GM18858 (cell line): ENCODE measurements at regions not wholly inside any gene's neighbourhood (a gene's known extent, or its start where the extent isn't known, plus 50 kb on each side); places are given as distances from the start of the nearest gene placed in this dataset.
"Not testable (repeated sequence)": the region's sequence is repeated elsewhere in the genome, so short reads cannot be mapped to it uniquely, and the experiment has no call there.

Source experiments
- ATAC-seq: cut with Tn5 transposase; IDR thresholded peaks from one replicate; pipeline ENCODE4 v1.9.1; 2021; ENCODE audit not compliant: unreplicated experiment

DNA sequence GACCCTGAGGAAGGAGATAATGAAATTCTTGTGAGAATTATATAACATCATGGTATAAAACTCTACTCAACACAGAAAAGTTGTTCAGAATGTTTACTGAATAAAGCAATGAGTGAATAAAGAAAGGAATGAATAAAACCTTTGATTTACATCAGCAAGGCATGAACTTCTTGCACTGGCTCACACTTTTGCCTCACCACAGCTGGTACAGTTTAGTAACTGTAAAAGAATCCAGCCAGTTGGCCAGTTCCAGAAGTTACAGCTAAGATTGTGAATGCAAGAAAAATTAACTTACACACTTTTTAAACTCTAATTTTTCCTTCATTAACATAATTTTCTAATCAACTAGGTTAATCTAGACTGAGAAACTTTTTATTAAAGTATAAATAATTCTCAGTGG, 490.9 kb downstream of the NFIB start:
- ATAC-seq, result no peak

DNA sequence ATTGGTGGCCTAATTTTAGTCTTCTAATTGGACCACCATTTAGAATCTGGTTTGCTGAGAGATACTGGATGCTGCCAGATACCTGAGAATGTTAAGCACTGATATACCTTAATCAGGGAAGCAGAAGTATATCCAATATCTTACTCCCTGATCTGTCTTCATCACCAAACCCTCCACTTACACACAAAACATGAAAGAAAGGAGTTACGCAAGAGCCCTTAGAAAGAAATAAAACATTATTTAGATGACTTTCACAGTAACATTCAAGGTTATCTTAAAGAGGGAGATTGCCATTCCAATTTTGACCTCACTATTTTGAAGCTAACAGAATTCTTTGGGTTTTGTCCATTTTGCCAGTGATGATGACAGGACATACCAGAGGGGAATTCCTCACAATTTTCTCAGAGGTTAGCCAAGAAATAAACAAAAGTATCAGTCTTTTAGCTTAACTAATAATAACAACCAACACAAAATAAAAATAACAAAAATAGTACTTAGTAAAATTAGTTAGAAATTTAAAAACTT, 496.1 kb downstream of the NFIB start:
- ATAC-seq, result no peak

DNA sequence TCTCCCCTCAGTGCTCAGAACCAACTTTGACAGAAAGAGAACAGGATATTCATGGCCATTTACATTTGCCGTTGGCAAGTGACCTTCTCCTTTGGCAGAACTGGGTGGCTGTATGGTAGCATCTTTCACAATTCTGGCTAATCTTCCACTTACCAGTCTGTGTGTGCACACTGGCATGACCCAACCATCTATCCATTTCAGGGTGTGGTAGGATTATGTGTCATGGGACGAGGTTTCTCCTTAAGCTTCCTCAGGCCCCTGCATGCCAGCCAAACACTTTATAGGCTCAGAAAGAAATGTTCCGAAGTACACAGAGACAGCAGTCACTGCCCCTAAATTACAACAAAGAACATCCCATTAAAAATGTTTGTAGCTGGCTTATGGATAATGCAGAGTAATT, 497.1 kb downstream of the NFIB start:
- no peak for ATAC-seq

DNA sequence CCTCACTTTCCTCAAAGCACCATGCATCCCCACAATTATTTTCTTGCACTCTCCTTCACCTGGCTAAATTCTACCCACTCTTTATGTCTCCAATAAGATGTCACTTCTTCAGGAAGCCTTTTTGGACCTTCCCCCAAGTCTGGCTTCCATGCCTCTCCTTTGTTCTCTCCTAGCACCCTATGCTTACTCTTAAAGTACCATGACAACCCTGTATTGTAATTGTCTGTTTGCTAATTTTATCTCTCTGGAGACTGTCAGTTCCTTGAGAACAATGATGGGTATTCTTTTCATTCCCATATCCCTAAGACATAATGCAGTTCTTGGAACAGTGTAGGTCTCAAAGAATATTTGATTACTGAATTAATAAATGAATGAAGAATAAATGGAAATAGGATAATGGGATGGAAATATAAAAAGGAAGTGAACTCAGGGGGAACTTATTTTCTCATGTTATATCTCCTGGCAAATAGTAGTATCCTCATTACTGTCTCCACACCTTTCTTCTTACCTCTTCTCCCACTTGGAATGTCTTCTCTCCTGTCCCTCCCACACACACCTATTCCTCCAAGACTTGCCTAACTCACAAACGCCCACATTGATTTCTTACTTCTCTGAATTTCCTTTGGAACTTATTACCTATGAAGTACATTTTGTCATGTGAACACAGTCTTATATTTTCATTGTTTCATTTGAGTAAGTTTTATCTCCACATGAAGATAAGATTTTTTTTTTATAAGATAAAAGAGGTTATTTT, 499.1 kb downstream of the NFIB start:
- no peak for ATAC-seq

DNA sequence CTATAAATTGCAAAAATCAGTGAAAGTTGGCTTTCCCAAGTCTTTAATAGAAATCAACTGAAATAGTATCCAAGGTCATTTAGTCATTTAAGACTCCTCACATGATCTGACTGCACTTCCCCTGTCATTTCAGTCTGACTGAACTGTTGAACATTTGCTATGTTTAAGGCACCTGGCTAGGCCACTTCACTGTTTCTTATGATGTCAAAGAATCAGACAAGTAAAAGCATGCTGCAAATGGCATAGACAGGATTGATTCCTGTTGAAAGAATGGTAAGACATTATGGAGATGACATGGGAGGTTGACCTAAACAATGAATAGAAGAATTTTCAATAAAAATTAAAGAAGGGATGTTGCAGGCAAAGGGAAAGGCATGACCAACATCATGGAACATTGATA, 502.1 kb downstream of the NFIB start:
- ATAC-seq, result no peak

DNA sequence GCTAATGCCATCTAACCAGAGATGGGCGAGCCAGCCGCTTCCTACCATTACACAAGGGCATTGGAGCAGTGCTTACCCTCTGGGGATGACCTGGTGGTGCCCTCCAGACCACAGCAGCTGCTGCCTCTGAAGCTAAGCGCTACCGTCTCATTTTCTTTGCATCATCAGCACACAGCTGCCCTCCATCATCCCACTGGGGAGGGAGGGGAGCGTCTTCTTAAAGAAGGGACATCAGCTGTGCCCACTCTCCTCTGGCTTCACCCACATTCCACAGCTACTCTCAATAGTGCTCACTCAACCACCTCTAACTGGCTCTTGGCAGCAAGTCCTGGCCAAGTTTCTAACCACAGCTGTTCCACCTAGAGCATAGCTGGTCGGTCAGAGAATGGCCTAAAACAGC, 503.4 kb downstream of the NFIB start:
- ATAC-seq, result no peak

DNA sequence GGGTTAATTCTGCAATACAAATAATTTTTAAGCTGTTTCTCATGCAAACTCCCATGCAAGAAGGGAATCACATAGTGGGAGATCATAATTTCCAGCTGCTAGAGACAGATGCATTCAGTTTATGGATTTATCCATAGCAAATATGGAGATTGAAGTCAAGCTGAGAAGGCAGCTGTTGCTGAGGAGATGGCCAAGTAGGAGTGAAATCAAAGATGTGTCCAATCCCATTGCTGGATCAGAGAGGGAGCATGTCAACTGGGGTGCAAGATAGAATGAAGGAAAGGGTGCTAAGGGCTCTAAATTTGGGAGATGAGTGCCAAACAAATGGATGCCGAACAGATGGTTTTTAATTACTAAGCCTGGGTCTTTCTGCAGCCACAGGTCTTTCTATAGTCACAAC, 504.5 kb downstream of the NFIB start:
- no peak for ATAC-seq

DNA sequence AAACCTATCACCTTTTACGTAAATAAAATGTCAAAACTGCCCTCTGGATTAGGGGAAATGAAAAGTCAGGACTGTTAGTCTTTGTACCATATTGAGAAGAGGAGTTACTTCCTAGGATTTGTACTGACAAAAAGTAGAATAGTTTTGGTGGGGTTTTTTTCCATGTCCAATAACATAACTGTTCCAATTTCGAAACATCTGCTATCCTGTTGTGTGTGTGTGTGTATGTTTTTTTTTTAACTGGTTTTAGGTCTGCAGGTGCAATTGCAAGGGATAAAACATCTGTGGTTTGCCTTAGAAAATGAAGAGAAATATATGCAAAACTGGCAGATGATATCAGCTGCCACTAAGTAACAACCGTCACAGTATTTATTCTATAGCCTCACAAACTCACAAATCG, 506.8 kb downstream of the NFIB start:
- no peak for ATAC-seq

DNA sequence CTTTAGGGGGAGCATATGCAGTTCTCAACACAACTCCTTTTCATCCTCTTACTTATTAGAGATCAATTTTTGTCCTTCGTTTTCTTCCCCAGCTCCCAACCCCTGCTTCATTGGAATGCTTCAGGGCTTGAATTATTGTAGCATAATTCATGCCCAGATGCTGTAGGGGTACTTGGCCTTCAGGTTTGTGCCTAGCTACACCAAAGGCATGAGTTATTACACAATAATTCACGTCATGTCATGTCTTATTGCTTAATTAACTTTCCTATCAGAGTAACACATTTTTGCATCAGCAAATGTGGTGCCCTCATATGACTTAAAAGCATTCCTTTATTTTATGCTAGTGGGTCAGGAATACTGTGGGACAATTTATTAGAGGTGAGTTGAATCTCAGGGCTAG, 507.2 kb downstream of the NFIB start:
- ATAC-seq, result no peak

DNA sequence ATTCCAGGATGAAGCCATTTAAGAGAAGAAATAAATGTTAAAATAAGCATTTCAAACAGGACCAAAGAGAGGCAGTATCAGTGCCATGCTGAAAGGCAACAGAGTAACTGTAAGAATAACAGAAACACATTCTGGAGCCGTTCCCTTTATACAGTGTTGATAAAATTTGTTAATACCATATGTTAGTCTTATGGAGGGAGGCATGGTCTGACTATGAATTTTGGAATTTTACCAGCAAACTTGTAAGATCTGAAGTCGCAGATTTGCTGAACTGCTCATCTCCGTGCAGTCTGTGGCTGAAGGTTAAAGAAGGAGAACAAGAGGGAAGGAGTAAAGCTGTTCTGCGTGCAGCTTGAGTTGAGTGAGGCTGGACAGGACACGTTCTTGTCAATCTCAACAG, 508.4 kb downstream of the NFIB start:
- ATAC-seq, result no peak

DNA sequence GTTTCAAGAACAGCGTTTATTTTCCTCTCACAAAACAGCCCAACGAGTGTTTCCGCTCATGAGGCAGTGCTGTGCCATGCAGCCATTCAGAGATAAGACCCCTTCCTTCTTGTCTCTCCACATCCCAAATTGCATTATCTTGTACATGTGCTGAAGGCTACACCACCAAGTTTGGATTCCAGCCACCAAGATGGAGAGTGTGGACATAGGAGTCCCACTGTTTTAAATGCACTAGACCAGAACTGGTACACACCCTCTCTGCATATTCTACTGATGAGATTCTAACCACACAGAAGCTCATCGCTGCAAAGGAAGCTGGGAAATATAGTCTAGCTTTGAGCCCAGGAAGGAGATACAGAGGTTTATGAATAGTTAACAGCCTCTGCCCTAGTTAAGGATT, 509.4 kb downstream of the NFIB start:
- ATAC-seq, result no peak

DNA sequence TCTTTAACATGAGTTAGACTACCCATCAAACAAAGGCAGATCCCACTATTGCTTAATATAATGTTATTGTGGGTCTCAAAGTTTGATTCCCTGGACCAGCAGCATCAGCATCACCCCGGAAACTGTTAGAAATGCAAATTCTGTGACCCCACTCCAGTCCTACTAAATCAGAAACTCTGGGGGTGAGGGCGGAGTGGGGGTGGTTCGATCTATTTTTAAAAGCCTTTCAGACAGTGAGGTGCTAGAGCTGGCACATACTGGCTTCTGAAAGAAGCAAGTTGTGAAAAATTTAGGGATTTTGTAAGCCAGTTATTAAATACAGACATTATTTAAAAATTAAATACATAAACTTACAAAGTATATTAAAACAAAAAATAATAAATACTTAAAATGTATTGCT, 513.2 kb downstream of the NFIB start:
- no peak for ATAC-seq

DNA sequence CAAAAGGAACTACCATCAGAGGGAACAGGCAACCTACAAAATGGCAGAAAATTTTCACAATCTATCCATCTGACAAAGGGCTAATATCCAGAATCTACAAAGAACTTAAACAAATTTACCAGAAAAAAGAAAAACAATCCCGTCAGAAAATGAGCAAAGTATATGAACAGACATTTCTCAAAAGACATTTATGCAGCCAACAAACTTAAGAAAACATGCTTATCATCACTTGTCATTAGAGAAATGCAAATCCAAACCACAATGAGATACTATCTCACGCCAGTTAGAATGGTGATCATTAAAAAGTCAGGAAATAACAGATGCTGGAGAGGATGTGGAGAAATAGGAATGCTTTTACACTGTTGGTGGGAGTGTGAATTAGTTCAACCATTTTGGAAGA, 516.2 kb downstream of the NFIB start:
- ATAC-seq, result not testable (repeated sequence)

DNA sequence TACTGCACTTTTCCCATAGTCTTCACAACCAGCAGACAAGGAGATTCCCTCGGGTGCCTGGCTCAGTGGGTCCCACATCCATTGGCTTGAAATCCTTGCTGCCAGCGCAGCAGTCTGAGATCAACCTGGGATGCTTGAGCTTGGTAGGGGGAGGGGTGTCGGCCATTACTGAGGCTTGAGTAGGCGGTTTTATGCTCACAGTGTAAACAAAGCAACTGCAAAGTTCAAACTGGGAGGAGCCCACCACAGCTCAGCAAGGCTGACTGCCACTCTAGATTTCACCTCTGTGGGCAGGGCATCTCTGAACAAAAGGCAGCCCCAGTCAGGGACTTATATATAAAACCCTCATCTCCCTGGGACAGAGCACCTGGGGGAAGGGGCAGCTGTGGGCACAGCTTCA, 512.3 kb upstream of the MPDZ start:
- no peak for ATAC-seq

DNA sequence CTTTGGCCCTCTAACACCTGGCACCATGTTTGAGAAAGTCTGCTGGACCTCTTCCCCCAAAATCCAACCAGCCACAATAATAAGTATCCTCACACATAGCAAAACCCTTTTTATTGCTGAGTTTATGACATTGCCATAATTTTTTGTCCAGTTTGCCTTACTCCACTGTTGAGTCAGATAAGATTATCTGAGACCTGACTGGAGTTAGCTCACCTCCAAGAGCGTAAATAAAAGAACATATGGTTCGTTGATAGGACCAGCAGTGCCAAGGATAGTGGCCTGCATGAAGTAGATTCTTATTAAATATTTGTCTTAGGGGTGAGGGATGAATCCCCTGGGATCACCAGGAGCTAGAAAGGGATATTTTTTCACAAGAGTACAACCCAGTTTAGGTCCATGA, 510.6 kb upstream of the MPDZ start:
- ATAC-seq, result no peak

DNA sequence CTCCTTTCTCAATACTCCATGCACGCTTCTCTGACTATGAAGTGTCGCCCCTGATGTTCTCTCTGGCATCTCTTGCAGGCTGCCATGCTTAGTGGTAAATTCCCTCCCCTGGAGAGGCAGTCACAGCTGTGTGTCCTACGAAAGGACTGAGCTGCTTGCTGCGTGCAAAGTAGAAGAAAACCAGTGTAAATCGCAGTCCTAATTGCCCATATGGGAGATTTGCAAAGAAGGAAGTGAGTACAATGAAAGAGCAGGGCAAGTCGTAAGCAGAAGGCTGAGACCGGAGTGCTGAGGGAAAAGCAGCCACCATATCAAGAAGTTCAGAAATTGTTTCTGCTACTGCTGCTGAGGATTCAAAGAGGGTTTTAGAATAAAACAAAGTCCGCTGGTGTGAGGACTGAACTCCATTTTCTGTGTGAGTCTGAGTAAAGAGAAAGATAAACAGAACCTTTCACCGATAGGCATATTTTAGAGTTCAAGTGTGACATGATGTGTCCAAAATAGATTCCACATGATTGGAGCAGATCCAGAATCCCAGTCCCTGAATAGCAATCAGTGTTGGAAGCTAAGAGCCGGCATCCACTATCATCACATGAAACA, 507.8 kb upstream of the MPDZ start:
- no peak for ATAC-seq

DNA sequence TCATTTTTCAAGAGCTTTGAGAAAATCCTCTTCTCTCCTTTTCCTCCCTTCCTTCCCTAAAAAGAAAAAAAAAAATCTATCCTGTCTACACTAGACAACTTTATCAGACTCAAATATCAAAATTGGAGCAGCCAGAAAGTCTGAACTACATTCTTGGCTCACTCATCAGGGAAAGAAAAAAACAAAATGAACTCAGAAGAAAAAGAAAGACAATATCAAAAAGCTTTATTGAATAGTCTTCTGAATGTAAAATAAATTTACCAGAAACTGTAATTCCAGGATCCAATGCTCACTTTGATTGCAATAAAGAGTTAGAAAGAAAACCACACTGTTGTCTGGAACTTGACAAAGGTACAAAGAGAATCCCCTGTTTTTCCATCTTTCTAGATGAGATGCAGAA, 507.2 kb upstream of the MPDZ start:
- ATAC-seq, result no peak

DNA sequence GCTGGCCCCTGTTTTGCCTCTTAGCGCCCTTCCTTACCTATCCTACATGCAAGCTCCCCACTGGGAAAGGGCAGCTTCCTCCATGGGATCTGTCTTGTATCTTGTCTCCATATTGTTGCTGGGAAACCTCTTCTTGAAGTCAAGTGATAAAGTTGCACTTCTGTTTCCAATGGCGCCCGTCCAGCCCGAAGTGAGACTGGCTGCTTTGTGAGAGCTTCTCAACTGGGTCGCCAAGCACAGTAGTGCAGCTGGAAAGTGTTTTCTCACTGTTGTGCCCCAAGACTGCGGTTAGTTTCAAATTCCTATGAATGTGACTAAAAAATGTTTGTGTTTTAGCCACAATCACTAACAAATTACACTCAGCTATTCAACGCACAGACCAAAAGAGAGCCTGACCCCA, 506.6 kb upstream of the MPDZ start:
- ATAC-seq, result no peak

DNA sequence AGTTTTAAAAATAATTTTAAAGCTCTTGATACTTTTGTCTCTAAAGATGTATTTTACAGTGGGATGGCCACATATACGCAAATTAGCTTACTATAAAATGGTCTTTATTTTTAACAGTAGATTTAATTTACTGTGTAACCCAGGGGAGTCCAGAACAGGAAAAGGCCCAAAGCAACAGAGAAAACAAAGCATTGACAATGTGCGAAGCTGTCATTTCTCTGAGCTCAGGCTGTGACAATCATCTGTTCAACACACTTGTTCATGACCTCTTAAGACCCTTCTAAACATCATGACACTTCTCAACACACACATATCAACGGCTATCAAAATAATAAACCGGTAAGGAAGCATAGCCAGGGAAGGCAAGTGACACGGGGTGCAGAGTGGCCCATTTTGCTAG, 499.6 kb upstream of the MPDZ start:
- no peak for ATAC-seq

DNA sequence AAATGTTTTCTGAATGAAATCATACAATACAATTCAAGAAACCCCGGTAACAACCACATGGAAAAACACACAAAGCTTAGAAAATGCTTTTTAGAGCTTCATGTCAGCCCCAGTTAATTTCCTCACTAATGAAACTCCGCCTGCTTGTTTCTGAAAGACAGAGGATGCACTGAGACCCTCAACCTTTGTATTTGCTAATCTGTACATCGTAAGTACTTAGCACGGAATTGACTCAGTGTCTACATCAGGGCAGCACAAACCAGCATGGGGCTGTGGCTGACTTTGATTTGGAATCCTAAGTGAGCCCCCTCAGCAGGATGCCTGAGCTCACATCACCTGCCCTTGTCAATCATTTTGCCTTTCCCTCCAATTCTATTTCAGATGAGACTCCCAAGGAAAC, 499.1 kb upstream of the MPDZ start:
- no peak for ATAC-seq

DNA sequence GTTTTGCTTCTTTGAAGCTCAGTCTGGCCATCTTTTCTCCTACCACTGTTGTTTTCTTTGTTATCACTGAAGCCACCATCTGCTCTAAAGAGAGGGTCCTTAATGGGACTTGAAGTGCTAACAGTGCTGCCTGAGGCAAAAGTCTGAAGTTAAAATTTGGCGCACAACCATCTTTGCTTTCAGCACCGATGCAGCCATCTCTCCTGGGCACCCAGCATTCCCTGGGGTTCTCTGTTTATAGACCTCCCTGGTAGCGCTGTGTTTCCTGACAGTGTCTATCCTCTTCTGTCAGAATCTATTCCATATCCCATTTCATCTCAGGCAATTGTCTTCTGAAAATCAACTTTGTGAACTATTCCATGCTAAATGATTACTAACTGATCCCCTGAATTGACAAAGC, 491.5 kb upstream of the MPDZ start:
- ATAC-seq, result no peak

DNA sequence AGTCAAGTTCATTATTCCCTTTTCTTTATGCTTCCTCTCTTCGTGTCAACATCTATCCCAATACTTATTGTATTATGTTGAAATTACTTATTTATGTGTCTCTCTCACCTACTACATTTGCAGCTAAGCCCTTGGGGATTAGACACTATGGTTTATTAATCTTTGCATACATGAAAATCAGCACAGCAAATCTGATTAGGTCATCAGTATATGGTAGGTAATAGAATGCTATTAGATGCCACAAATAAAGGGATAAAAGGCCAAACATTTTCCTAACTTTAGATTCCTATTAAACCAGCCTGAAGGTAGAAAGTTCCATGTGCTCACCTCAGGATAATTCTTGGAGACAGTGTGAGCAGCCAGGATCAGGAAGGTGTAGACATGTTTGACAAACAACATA, 490.1 kb upstream of the MPDZ start:
- ATAC-seq, result no peak

DNA sequence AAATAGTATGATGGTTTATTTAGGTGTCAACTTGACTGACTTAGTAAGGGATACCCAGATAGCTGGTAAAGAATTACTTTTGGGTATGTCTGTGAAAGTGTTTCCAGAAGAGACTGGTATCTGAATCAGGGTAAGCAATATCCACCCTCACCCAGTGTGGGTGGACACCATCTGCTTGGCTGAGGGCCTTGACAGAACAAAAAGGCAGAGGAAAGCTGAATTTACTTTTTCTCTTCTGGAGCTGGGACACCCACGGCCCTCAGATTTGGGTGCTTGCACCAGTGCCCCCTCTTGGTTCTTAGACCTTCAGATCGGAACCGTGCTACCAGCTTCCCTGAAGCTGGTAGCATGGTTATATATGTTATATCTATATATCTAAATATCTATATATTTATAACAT, 489.5 kb upstream of the MPDZ start:
- no peak for ATAC-seq
